ENCODE measurements at regions not wholly inside any gene's neighbourhood (a gene's known extent, or its start where the extent isn't known, plus 50 kb on each side); places are given as distances from the start of the nearest gene placed in this dataset.

DNA sequence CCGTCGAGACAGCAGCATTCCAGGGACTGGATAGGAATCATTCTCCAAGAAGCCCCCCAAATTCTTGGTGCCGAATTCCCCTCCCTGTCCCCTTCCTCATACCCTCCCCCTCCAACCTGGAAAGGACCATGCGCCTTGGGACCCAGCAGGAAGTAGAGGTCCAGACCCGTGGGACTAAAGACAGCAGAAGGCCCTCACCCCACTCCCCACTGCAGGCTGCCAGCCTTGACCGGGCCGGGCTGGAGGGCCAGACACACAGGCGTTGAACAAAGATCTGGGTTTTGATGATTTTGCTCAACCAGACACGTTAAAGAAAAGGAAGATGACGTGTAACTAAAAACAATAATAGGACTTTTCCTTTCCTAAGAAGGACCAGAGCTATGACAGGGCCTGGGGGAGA is 286.5 kb downstream of the NPHP4 start:
- Histone ChIP-seq H3K4me1 (ENCODE audit: control insufficient read depth in 4 of 4, insufficient read depth in 4 of 4, low read length in 3 of 4) (no peaks in the 10 kb centered on the region), H3K27me3 (ENCODE audit: control insufficient read depth in 4 of 4, insufficient read depth in 4 of 4, low read length in 3 of 4) (no peaks in the 10 kb centered on the region), H3K4me3 (ENCODE audit: low read depth in 1 of 3, low read length in 3 of 3) (no peak overlapping the region), H3K36me3 (ENCODE audit: control insufficient read depth in 4 of 4, insufficient read depth in 3 of 4, low read depth in 1 of 4, low read length in 3 of 4) (no peaks in the 10 kb centered on the region), H3K9me3 (ENCODE audit: control insufficient read depth in 4 of 4, low read length in 3 of 4) (no peaks in the 10 kb centered on the region), H3K27ac (ENCODE audit: low read depth in 1 of 2, low read length in 2 of 2) (no peak overlapping the region), H3K9ac (ENCODE audit: low read depth in 1 of 2, low read length in 2 of 2) (no peak overlapping the region)
- WGBS: 77% methylated on average over 10 of the region's 10 CpGs
- TF ChIP-seq, protein P1, sequence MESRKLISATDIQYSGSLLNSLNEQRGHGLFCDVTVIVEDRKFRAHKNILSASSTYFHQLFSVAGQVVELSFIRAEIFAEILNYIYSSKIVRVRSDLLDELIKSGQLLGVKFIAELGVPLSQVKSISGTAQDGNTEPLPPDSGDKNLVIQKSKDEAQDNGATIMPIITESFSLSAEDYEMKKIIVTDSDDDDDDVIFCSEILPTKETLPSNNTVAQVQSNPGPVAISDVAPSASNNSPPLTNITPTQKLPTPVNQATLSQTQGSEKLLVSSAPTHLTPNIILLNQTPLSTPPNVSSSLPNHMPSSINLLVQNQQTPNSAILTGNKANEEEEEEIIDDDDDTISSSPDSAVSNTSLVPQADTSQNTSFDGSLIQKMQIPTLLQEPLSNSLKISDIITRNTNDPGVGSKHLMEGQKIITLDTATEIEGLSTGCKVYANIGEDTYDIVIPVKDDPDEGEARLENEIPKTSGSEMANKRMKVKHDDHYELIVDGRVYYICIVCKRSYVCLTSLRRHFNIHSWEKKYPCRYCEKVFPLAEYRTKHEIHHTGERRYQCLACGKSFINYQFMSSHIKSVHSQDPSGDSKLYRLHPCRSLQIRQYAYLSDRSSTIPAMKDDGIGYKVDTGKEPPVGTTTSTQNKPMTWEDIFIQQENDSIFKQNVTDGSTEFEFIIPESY (IDR thresholded peaks at IDR 0.05): no peak
- TF ChIP-seq ATF3 (IDR thresholded peaks at IDR 0.05): no peak
- TF ChIP-seq, protein P2, sequence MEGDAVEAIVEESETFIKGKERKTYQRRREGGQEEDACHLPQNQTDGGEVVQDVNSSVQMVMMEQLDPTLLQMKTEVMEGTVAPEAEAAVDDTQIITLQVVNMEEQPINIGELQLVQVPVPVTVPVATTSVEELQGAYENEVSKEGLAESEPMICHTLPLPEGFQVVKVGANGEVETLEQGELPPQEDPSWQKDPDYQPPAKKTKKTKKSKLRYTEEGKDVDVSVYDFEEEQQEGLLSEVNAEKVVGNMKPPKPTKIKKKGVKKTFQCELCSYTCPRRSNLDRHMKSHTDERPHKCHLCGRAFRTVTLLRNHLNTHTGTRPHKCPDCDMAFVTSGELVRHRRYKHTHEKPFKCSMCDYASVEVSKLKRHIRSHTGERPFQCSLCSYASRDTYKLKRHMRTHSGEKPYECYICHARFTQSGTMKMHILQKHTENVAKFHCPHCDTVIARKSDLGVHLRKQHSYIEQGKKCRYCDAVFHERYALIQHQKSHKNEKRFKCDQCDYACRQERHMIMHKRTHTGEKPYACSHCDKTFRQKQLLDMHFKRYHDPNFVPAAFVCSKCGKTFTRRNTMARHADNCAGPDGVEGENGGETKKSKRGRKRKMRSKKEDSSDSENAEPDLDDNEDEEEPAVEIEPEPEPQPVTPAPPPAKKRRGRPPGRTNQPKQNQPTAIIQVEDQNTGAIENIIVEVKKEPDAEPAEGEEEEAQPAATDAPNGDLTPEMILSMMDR (IDR thresholded peaks at IDR 0.05; ENCODE audit: low read depth, low read length, missing input control): no peak
- no peak for DNase-seq (ENCODE audit: low spot score)

- Histone ChIP-seq H3K4me3 (ENCODE audit: low read depth in 1 of 3, low read length in 3 of 3) (no peak overlapping the region), H3K27ac (ENCODE audit: low read depth in 1 of 2, low read length in 2 of 2) (no peak overlapping the region), H3K27me3 (ENCODE audit: control insufficient read depth in 4 of 4, insufficient read depth in 4 of 4, low read length in 3 of 4) (no peaks in the 10 kb centered on the region), H3K9ac (ENCODE audit: low read depth in 1 of 2, low read length in 2 of 2) (no peak overlapping the region), H3K9me3 (ENCODE audit: control insufficient read depth in 4 of 4, low read length in 3 of 4) (peaks cover 0 to 2% (median 2%) of the 10 kb centered on the region in 4 donors), H3K36me3 (ENCODE audit: control insufficient read depth in 4 of 4, insufficient read depth in 3 of 4, low read depth in 1 of 4, low read length in 3 of 4) (no peaks in the 10 kb centered on the region), H3K4me1 (ENCODE audit: control insufficient read depth in 4 of 4, insufficient read depth in 4 of 4, low read length in 3 of 4) (no peaks in the 10 kb centered on the region)
- no peak for DNase-seq (ENCODE audit: low spot score)
- no peak for TF ChIP-seq EGR1 (IDR thresholded peaks at IDR 0.05; ENCODE audit: low read depth in 2 of 2)
- no peak for TF ChIP-seq NR2F2 (IDR thresholded peaks at IDR 0.05)
- no peak for TF ChIP-seq YY1 (IDR thresholded peaks at IDR 0.05)
- no peak for TF ChIP-seq HNF4G (IDR thresholded peaks at IDR 0.05)
- no peak for TF ChIP-seq REST (IDR thresholded peaks at IDR 0.05)
- TF ChIP-seq, protein P2 (IDR thresholded peaks at IDR 0.05; ENCODE audit: low read depth, low read length, missing input control): no peak
- TF ChIP-seq HNF4A (conservative IDR thresholded peaks at IDR 0.05): no peak
- TF ChIP-seq SP1 (IDR thresholded peaks at IDR 0.05): no peak
- no peak for TF ChIP-seq FOXA1 (IDR thresholded peaks at IDR 0.05)
- TF ChIP-seq FOXA2 (IDR thresholded peaks at IDR 0.05): no peak
- no peak for TF ChIP-seq GABPA (IDR thresholded peaks at IDR 0.05 in 1 of 2, conservative IDR thresholded peaks at IDR 0.05 in 1 of 2)
- TF ChIP-seq, protein P3, sequence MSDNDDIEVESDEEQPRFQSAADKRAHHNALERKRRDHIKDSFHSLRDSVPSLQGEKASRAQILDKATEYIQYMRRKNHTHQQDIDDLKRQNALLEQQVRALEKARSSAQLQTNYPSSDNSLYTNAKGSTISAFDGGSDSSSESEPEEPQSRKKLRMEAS (IDR thresholded peaks at IDR 0.05): no peak
- TF ChIP-seq, protein P1 (IDR thresholded peaks at IDR 0.05): no peak
- no peak for TF ChIP-seq ATF3 (IDR thresholded peaks at IDR 0.05)
- WGBS: 80% methylated on average over 18 of the region's 18 CpGs
Observed at GRCh38 chr1:5704561-5705514, 287.4 kb downstream of the NPHP4 start.
